ENCODE measurements at regions not wholly inside any gene's neighbourhood (a gene's known extent, or its start where the extent isn't known, plus 50 kb on each side); places are given as distances from the start of the nearest gene placed in this dataset.

GRCh38 chr6:156345700-156346099 lies 431.5 kb upstream of the ARID1B start:
- Mint-ChIP-seq H3K27ac (no peak overlapping the region), H3K4me1 (peaks cover 20% of the 10 kb centered on the region)
- H3K4me3 ChIP-seq = no peak overlapping the region

GRCh38 chr6:156344491-156344890 lies 432.7 kb upstream of the ARID1B start:
- TF ChIP-seq EZH2 (IDR thresholded peaks at IDR 0.05) (no peak), CTCF (IDR thresholded peaks at IDR 0.05) (no peak), EZH2phosphoT487 (IDR thresholded peaks at IDR 0.05) (no peak)
- Mint-ChIP-seq H3K4me3 (no peak overlapping the region), H3K4me1 (peaks cover 19% of the 10 kb centered on the region), H3K27me3 (ENCODE audit: insufficient read depth, low read depth) (no peaks in the 10 kb centered on the region), H3K36me3 (no peaks in the 10 kb centered on the region), H3K9me3 (no peaks in the 10 kb centered on the region), H3K27ac (no peak overlapping the region)
- Histone ChIP-seq H3K4me3 (no peak overlapping the region), H3K9me3 (ENCODE audit: low read depth) (no peaks in the 10 kb centered on the region), H3K9ac (no peak overlapping the region), H3K36me3 (no peaks in the 10 kb centered on the region), H3K4me1 (no peaks in the 10 kb centered on the region), H3K27me3 (no peaks in the 10 kb centered on the region), H3K27ac (no peak overlapping the region), H4K20me1 (ENCODE audit: low read depth) (no peaks in the 10 kb centered on the region), H3K79me2 (ENCODE audit: low read depth) (no peaks in the 10 kb centered on the region), H3K4me2 (no peak overlapping the region), H2AFZ (replicated peaks) (no peak overlapping the region), H3F3A (ENCODE audit: low read depth) (no peaks in the 10 kb centered on the region)
- no peak for DNase-seq (ENCODE audit: low spot score)

More at GRCh38 chr6:156345700-156346099, 431.5 kb upstream of the ARID1B start:
- Histone ChIP-seq H4K20me1 (ENCODE audit: low read depth) (no peaks in the 10 kb centered on the region), H3K79me2 (ENCODE audit: low read depth) (no peaks in the 10 kb centered on the region), H3F3A (ENCODE audit: low read depth) (no peaks in the 10 kb centered on the region), H3K9ac (no peak overlapping the region), H3K27me3 (no peaks in the 10 kb centered on the region), H3K9me3 (ENCODE audit: low read depth) (no peaks in the 10 kb centered on the region), H3K4me2 (no peak overlapping the region), H2AFZ (replicated peaks) (no peak overlapping the region), H3K36me3 (no peaks in the 10 kb centered on the region), H3K4me1 (no peaks in the 10 kb centered on the region), H3K27ac (no peak overlapping the region)
- H3K36me3 Mint-ChIP-seq = no peaks in the 10 kb centered on the region
- H3K27me3 Mint-ChIP-seq (ENCODE audit: insufficient read depth, low read depth) = no peaks in the 10 kb centered on the region
- H3K4me3 Mint-ChIP-seq = no peak overlapping the region
- H3K9me3 Mint-ChIP-seq = no peaks in the 10 kb centered on the region
- TF ChIP-seq EZH2phosphoT487 (IDR thresholded peaks at IDR 0.05) (no peak), EZH2 (IDR thresholded peaks at IDR 0.05) (no peak), CTCF (IDR thresholded peaks at IDR 0.05) (no peak)
- no peak for DNase-seq (ENCODE audit: low spot score)

- Mint-ChIP-seq H3K4me1 (peaks cover 6% of the 10 kb centered on the region), H3K9me3 (peaks cover 6% of the 10 kb centered on the region), H3K4me3 (no peak overlapping the region), H3K36me3 (no peaks in the 10 kb centered on the region), H3K27me3 (ENCODE audit: insufficient read depth, low read depth) (peaks cover 2% of the 10 kb centered on the region), H3K27ac (no peak overlapping the region)
- Histone ChIP-seq H3K27me3 (no peaks in the 10 kb centered on the region), H3K4me3 (no peak overlapping the region), H3K9me3 (ENCODE audit: low read depth) (no peaks in the 10 kb centered on the region), H3F3A (ENCODE audit: low read depth) (no peaks in the 10 kb centered on the region), H3K79me2 (ENCODE audit: low read depth) (no peaks in the 10 kb centered on the region), H3K9ac (no peak overlapping the region), H2AFZ (replicated peaks) (no peak overlapping the region), H3K4me2 (no peak overlapping the region), H3K4me1 (no peaks in the 10 kb centered on the region), H3K36me3 (no peaks in the 10 kb centered on the region), H3K27ac (no peak overlapping the region), H4K20me1 (ENCODE audit: low read depth) (no peaks in the 10 kb centered on the region)
- TF ChIP-seq CTCF (IDR thresholded peaks at IDR 0.05) = no peak
- TF ChIP-seq EZH2 (IDR thresholded peaks at IDR 0.05) = no peak
- TF ChIP-seq EZH2phosphoT487 (IDR thresholded peaks at IDR 0.05) = no peak
- DNase-seq (ENCODE audit: low spot score) = no peak
Measured at GRCh38 chr6:156337801-156338200, 439.4 kb upstream of the ARID1B start.

All from neural progenitor cell (in vitro differentiated cells).